SK-N-SH treated with all-trans-retinoic acid at 6 μM for 48 hours (cell line): ENCODE measurements at regions not wholly inside any gene's neighbourhood (a gene's known extent, or its start where the extent isn't known, plus 50 kb on each side); places are given as distances from the start of the nearest gene placed in this dataset.
A peak's percentile ranks its signal among the peaks of the same experiment; 100 is the strongest.

ENCODE experiments used
- ATAC-seq: fragments of 200-7000 bp; cut with Tn5 transposase; 3 replicates; pipeline ENCODE4 v1.9.1; 2020; ENCODE audit warnings: mild to moderate bottlenecking, moderate library complexity
- ARNTL ChIP-seq: fragments of 450-650 bp; formaldehyde crosslinking; IDR thresholded peaks from 2 replicates; pipeline ENCODE4 v1.5.0; 2020; ENCODE audit warnings: low read depth, mild to moderate bottlenecking, moderate library complexity, borderline replicate concordance
- BACH2 ChIP-seq: fragments of 250-450 bp; sonication (Bioruptor Pico); IDR thresholded peaks from 2 replicates; pipeline ENCODE4 v1.9.0; 2021; ENCODE audit warnings: mild to moderate bottlenecking, borderline replicate concordance
- CREB5 ChIP-seq: fragments of 250-450 bp; sonication (Bioruptor Pico); IDR thresholded peaks from 2 replicates; pipeline ENCODE4 v1.5.1; 2020; ENCODE audit warnings: low read depth, mild to moderate bottlenecking, moderate library complexity
- CSDC2 ChIP-seq: fragments of 250-450 bp; sonication (Bioruptor Pico); IDR thresholded peaks from 2 replicates; pipeline ENCODE4 v1.5.0; 2020; ENCODE audit warnings: mild to moderate bottlenecking, moderate library complexity
- CSRNP3 ChIP-seq: fragments of 250-450 bp; sonication (Bioruptor Pico); IDR thresholded peaks from 2 replicates; pipeline ENCODE4 v1.5.1; 2021; ENCODE audit warnings: mild to moderate bottlenecking, moderate library complexity
- ESRRG ChIP-seq: fragments of 250-450 bp; sonication (Bioruptor Pico); IDR thresholded peaks from 2 replicates; pipeline ENCODE4 v1.6.1; 2021; ENCODE audit warnings: mild to moderate bottlenecking
- GLIS3 ChIP-seq: fragments of 250-450 bp; sonication (Bioruptor Pico); IDR thresholded peaks from 2 replicates; pipeline ENCODE4 v1.5.0; 2020; ENCODE audit warnings: mild to moderate bottlenecking, moderate library complexity
- ISL1 ChIP-seq: fragments of 250-450 bp; sonication (Bioruptor Pico); IDR thresholded peaks from 2 replicates; pipeline ENCODE4 v2.1.2; 2022; ENCODE audit warnings: mild to moderate bottlenecking, moderate library complexity
- OSR1 ChIP-seq: fragments of 250-450 bp; sonication (Bioruptor Pico); IDR thresholded peaks from 2 replicates; pipeline ENCODE4 v1.8.0; 2022; ENCODE audit warnings: moderate library complexity, mild to moderate bottlenecking, inconsistent platforms
- POU6F1 ChIP-seq: fragments of 250-450 bp; sonication (Bioruptor Pico); IDR thresholded peaks from 2 replicates; pipeline ENCODE4 v1.8.0; 2021; ENCODE audit warnings: low read depth, mild to moderate bottlenecking, moderate library complexity, borderline replicate concordance
- PPARA ChIP-seq: fragments of 250-450 bp; sonication (Bioruptor Pico); IDR thresholded peaks from 2 replicates; pipeline ENCODE4 v1.5.0; 2020; ENCODE audit warnings: mild to moderate bottlenecking, borderline replicate concordance
- RARB ChIP-seq: fragments of 250-450 bp; sonication (Bioruptor Pico); IDR thresholded peaks from 2 replicates; pipeline ENCODE4 v1.8.0; 2021; ENCODE audit warnings: mild to moderate bottlenecking, moderate library complexity
- SNAI2 ChIP-seq: fragments of 250-450 bp; sonication (Bioruptor Pico); IDR thresholded peaks from 2 replicates; pipeline ENCODE4 v1.5.0; 2020; ENCODE audit warnings: mild to moderate bottlenecking, moderate library complexity
- TCF4 ChIP-seq: fragments of 250-450 bp; sonication (Bioruptor Pico); IDR thresholded peaks from 2 replicates; pipeline ENCODE4 v1.8.0; 2021; ENCODE audit warnings: mild to moderate bottlenecking, moderate library complexity, borderline replicate concordance
- TOX ChIP-seq: fragments of 250-450 bp; sonication (Bioruptor Pico); IDR thresholded peaks from 2 replicates; pipeline ENCODE4 v1.8.0; 2021; ENCODE audit warnings: mild to moderate bottlenecking, moderate library complexity, borderline replicate concordance
- TSHZ2 ChIP-seq: fragments of 250-450 bp; sonication (Bioruptor Pico); IDR thresholded peaks from 2 replicates; pipeline ENCODE4 v1.5.0; 2020; ENCODE audit warnings: mild to moderate bottlenecking, moderate library complexity
- ZC3H10 ChIP-seq: fragments of 250-450 bp; sonication (Bioruptor Pico); IDR thresholded peaks from 2 replicates; pipeline ENCODE4 v1.5.1; 2021; ENCODE audit warnings: mild to moderate bottlenecking, moderate library complexity
- ZFP3 ChIP-seq: fragments of 250-450 bp; sonication (Bioruptor Pico); IDR thresholded peaks from 2 replicates; pipeline ENCODE4 v1.5.0; 2020; ENCODE audit warnings: mild to moderate bottlenecking, moderate library complexity
- ZFP30 ChIP-seq: fragments of 450-650 bp; formaldehyde crosslinking; IDR thresholded peaks from 2 replicates; pipeline ENCODE4 v1.5.0; 2022; ENCODE audit warnings: mild to moderate bottlenecking, moderate library complexity
- ZNF565 ChIP-seq: fragments of 450-650 bp; formaldehyde crosslinking; conservative IDR thresholded peaks from 2 replicates; pipeline ENCODE4 v1.5.0; 2020; ENCODE audit warnings: low read depth, mild to moderate bottlenecking, moderate library complexity
- ZNF70 ChIP-seq: fragments of 450-650 bp; formaldehyde crosslinking; IDR thresholded peaks from 2 replicates; pipeline ENCODE4 v1.5.0; 2020; ENCODE audit warnings: mild to moderate bottlenecking, moderate library complexity
- ZNF8 ChIP-seq: fragments of 450-650 bp; formaldehyde crosslinking; IDR thresholded peaks from 2 replicates; pipeline ENCODE4 v1.5.0; 2020; ENCODE audit warnings: mild to moderate bottlenecking, moderate library complexity

GRCh38 chr10:78358982-78359381, 325.3 kb downstream of the RPS24 start:
- no peak for TF ChIP-seq SNAI2 (CRISPR knock-in tag)
- no peak for TF ChIP-seq TCF4
- TF ChIP-seq TOX (CRISPR knock-in tag): no peak
- no peak for TF ChIP-seq ARNTL (CRISPR knock-in tag)
- no peak for TF ChIP-seq ZNF8 (CRISPR knock-in tag)
- no peak for TF ChIP-seq POU6F1 (CRISPR knock-in tag)
- no peak for TF ChIP-seq CSRNP3 (CRISPR knock-in tag)
- no peak for TF ChIP-seq OSR1 (CRISPR knock-in tag)
- no peak for TF ChIP-seq ESRRG (CRISPR knock-in tag)
- TF ChIP-seq PPARA (CRISPR knock-in tag): no peak
- no peak for TF ChIP-seq CREB5 (CRISPR knock-in tag)
- TF ChIP-seq ZNF565 (CRISPR knock-in tag): no peak
- no peak for TF ChIP-seq RARB
- no peak for TF ChIP-seq ZC3H10
- no peak for TF ChIP-seq CSDC2 (CRISPR knock-in tag)
- TF ChIP-seq ZFP30 (CRISPR knock-in tag): no peak
- no peak for TF ChIP-seq BACH2 (CRISPR knock-in tag)
- no peak for TF ChIP-seq ZNF70
- no peak for TF ChIP-seq ISL1 (CRISPR knock-in tag)
- TF ChIP-seq GLIS3 (CRISPR knock-in tag): no peak
- ATAC-seq: no peak

- TF ChIP-seq CSDC2 (CRISPR knock-in tag): no peak
- no peak for TF ChIP-seq ZNF70
- TF ChIP-seq CSRNP3 (CRISPR knock-in tag): no peak
- TF ChIP-seq GLIS3 (CRISPR knock-in tag): no peak
- TF ChIP-seq PPARA (CRISPR knock-in tag): no peak
- no peak for TF ChIP-seq ISL1 (CRISPR knock-in tag)
- no peak for TF ChIP-seq RARB
- no peak for TF ChIP-seq ZC3H10
- no peak for TF ChIP-seq POU6F1 (CRISPR knock-in tag)
- TF ChIP-seq ESRRG (CRISPR knock-in tag): no peak
- no peak for TF ChIP-seq OSR1 (CRISPR knock-in tag)
- no peak for TF ChIP-seq ARNTL (CRISPR knock-in tag)
- TF ChIP-seq TSHZ2 (CRISPR knock-in tag): no peak
- no peak for TF ChIP-seq BACH2 (CRISPR knock-in tag)
- TF ChIP-seq CREB5 (CRISPR knock-in tag): no peak
- TF ChIP-seq ZFP3 (CRISPR knock-in tag): no peak
- TF ChIP-seq TCF4: no peak
- no peak for TF ChIP-seq SNAI2 (CRISPR knock-in tag)
- no peak for TF ChIP-seq ZNF8 (CRISPR knock-in tag)
- no peak for TF ChIP-seq ZFP30 (CRISPR knock-in tag)
- peak; percentile 35; the same call in 1 of the 3 replicates for ATAC-seq
Measured at GRCh38 chr10:78359640-78360091, 326.0 kb downstream of the RPS24 start.
